GM23338 (cell line): ENCODE measurements at regions not wholly inside any gene's neighbourhood (a gene's known extent, or its start where the extent isn't known, plus 50 kb on each side); places are given as distances from the start of the nearest gene placed in this dataset.

Experiments
- ATAC-seq: fragments of 200-7000 bp; cut with Tn5 transposase; 3 replicates; pipeline ENCODE4 v1.9.1; 2020
- DNase-seq: peaks from one replicate; pipeline ENCODE4 v3.0.0-alpha.2; 2015; ENCODE audit warnings: low spot score
- H2AFZ ChIP-seq: fragments of 200-600 bp; sonication (generic); 2 replicates; pipeline ENCODE4 v1.8.0; 2016; ENCODE audit warnings: antibody characterized with exemption, mild to moderate bottlenecking, moderate library complexity
- H3F3A ChIP-seq: fragments of 200-600 bp; sonication (generic); replicated peaks from 2 replicates; pipeline ENCODE4 v1.8.0; 2017; ENCODE audit warnings: antibody characterized with exemption, mixed run types, low read depth
- H3K27ac ChIP-seq: fragments of 200-600 bp; sonication (generic); 2 replicates; pipeline ENCODE4 v1.6.1; 2016; ENCODE audit warnings: low read depth
- H3K27me3 ChIP-seq: fragments of 200-600 bp; sonication (generic); 2 replicates; pipeline ENCODE4 v1.8.0; 2016; ENCODE audit warnings: mild to moderate bottlenecking, mixed run types, moderate library complexity; ENCODE audit not compliant: insufficient read depth
- H3K36me3 ChIP-seq: fragments of 200-600 bp; sonication (generic); 2 replicates; pipeline ENCODE4 v1.8.0; 2016; ENCODE audit warnings: mild to moderate bottlenecking; ENCODE audit not compliant: insufficient read depth
- H3K4me1 ChIP-seq: fragments of 200-600 bp; sonication (generic); 2 replicates; pipeline ENCODE4 v1.8.0; 2016; ENCODE audit warnings: mild to moderate bottlenecking, moderate library complexity; ENCODE audit not compliant: insufficient read depth
- H3K4me2 ChIP-seq: fragments of 200-600 bp; sonication (generic); 2 replicates; pipeline ENCODE4 v1.7.1; 2017; ENCODE audit warnings: mixed run types
- H3K4me3 ChIP-seq: fragments of 200-600 bp; sonication (generic); 2 replicates; pipeline ENCODE4 v1.6.1; 2016; ENCODE audit warnings: mixed run types
- H3K79me2 ChIP-seq: fragments of 200-600 bp; sonication (generic); replicated peaks from 2 replicates; pipeline ENCODE4 v1.8.0; 2017; ENCODE audit warnings: mild to moderate bottlenecking; ENCODE audit not compliant: insufficient read depth
- H3K9me2 ChIP-seq: fragments of 200-600 bp; sonication (generic); 2 replicates; pipeline ENCODE4 v1.8.0; 2017; ENCODE audit not compliant: insufficient read depth
- H4K20me1 ChIP-seq: fragments of 200-600 bp; sonication (generic); replicated peaks from 2 replicates; pipeline ENCODE4 v1.8.0; 2017; ENCODE audit warnings: mild to moderate bottlenecking; ENCODE audit not compliant: insufficient read depth
- H3K27ac Mint-ChIP-seq: 2 replicates; pipeline ENCODE4 v1.8.0; 2020; ENCODE audit warnings: inconsistent platforms, mild to moderate bottlenecking, moderate library complexity, mixed read lengths
- H3K27me3 Mint-ChIP-seq: 3 replicates; pipeline ENCODE4 v1.8.0; 2022; ENCODE audit warnings: low read depth, mild to moderate bottlenecking, moderate library complexity, mixed read lengths, inconsistent platforms; ENCODE audit not compliant: insufficient read depth, poor library complexity
- H3K36me3 Mint-ChIP-seq: 3 replicates; pipeline ENCODE4 v1.8.0; 2021; ENCODE audit warnings: low read depth, mild to moderate bottlenecking, inconsistent platforms, moderate library complexity, mixed read lengths
- H3K4me1 Mint-ChIP-seq: 3 replicates; pipeline ENCODE4 v1.8.0; 2020; ENCODE audit warnings: mild to moderate bottlenecking, inconsistent platforms, mixed read lengths
- H3K4me3 Mint-ChIP-seq: 3 replicates; pipeline ENCODE4 v1.8.0; 2021; ENCODE audit warnings: moderate library complexity, mild to moderate bottlenecking, inconsistent platforms, mixed read lengths
- H3K9me3 Mint-ChIP-seq: 3 replicates; pipeline ENCODE4 v1.8.0; 2020; ENCODE audit warnings: moderate library complexity, mild to moderate bottlenecking, inconsistent platforms, mixed read lengths
- CREB1 ChIP-seq: fragments of 250-450 bp; sonication (Bioruptor Pico); IDR thresholded peaks from 2 replicates; pipeline ENCODE4 v1.5.0; 2020; ENCODE audit warnings: low read depth, mild to moderate bottlenecking, moderate library complexity
- CTCF ChIP-seq, 2 experiments: fragments of 200-600 bp in 1 of 2; sonication (generic) in 1 of 2; conservative IDR thresholded peaks; 2 replicates each; pipeline versions ENCODE4 v1.5.1 to v1.6.1; 2016 to 2017; ENCODE audit warnings: antibody characterized with exemption in 2 of 2, low read depth in 2 of 2, mild to moderate bottlenecking in 2 of 2, moderate library complexity in 1 of 2
- ETS1 ChIP-seq: IDR thresholded peaks from 2 replicates; pipeline ENCODE4 v1.6.1; 2016; ENCODE audit warnings: antibody characterized with exemption
- EZH2phosphoT487 ChIP-seq: fragments of 200-600 bp; sonication (generic); IDR thresholded peaks from one replicate; pipeline ENCODE4 v1.8.1; 2018; ENCODE audit warnings: antibody characterized with exemption; ENCODE audit not compliant: unreplicated experiment
- JUNB ChIP-seq: IDR thresholded peaks from one replicate; pipeline ENCODE4 v1.6.1; 2016; ENCODE audit warnings: antibody characterized with exemption; ENCODE audit not compliant: unreplicated experiment
- POLR2AphosphoS5 ChIP-seq: IDR thresholded peaks from 2 replicates; pipeline ENCODE4 v1.6.1; 2016; ENCODE audit warnings: antibody characterized with exemption, low read depth
- STAT1 ChIP-seq: IDR thresholded peaks from one replicate; pipeline ENCODE4 v1.6.1; 2016; ENCODE audit warnings: antibody characterized with exemption; ENCODE audit not compliant: unreplicated experiment
- ZNF114 ChIP-seq: fragments of 250-450 bp; sonication (Bioruptor Pico); IDR thresholded peaks from 2 replicates; pipeline ENCODE4 v1.5.0; 2020; ENCODE audit warnings: mild to moderate bottlenecking, moderate library complexity
- ZNF331 ChIP-seq: fragments of 250-450 bp; sonication (Bioruptor Pico); IDR thresholded peaks from 2 replicates; pipeline ENCODE4 v1.5.0; 2020; ENCODE audit warnings: low read depth, mild to moderate bottlenecking, moderate library complexity
- TF ChIP-seq, protein P1 (sequence below): IDR thresholded peaks from one replicate; pipeline ENCODE4 v1.6.1; 2018; ENCODE audit warnings: antibody characterized with exemption; ENCODE audit not compliant: unreplicated experiment

- TF ChIP-seq JUNB (no peak), ZNF331 (CRISPR knock-in tag) (no peak), ETS1 (no peak), ZNF114 (no peak), CTCF (conservative IDR thresholded peaks at IDR 0.05; ENCODE audit: low read depth in 2 of 2) (no peak), CREB1 (no peak), STAT1 (no peak), EZH2phosphoT487 (no peak)
- TF ChIP-seq, protein P1, sequence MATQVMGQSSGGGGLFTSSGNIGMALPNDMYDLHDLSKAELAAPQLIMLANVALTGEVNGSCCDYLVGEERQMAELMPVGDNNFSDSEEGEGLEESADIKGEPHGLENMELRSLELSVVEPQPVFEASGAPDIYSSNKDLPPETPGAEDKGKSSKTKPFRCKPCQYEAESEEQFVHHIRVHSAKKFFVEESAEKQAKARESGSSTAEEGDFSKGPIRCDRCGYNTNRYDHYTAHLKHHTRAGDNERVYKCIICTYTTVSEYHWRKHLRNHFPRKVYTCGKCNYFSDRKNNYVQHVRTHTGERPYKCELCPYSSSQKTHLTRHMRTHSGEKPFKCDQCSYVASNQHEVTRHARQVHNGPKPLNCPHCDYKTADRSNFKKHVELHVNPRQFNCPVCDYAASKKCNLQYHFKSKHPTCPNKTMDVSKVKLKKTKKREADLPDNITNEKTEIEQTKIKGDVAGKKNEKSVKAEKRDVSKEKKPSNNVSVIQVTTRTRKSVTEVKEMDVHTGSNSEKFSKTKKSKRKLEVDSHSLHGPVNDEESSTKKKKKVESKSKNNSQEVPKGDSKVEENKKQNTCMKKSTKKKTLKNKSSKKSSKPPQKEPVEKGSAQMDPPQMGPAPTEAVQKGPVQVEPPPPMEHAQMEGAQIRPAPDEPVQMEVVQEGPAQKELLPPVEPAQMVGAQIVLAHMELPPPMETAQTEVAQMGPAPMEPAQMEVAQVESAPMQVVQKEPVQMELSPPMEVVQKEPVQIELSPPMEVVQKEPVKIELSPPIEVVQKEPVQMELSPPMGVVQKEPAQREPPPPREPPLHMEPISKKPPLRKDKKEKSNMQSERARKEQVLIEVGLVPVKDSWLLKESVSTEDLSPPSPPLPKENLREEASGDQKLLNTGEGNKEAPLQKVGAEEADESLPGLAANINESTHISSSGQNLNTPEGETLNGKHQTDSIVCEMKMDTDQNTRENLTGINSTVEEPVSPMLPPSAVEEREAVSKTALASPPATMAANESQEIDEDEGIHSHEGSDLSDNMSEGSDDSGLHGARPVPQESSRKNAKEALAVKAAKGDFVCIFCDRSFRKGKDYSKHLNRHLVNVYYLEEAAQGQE: no peak
Measured at GRCh38 chr1:88317396-88317795, 366.7 kb upstream of the PKN2 start (continued).

GRCh38 chr1:88318740-88319139 is 365.3 kb upstream of the PKN2 start:
- DNase-seq (no peak), ATAC-seq (no peak)
- H3K79me2 ChIP-seq: no peaks in the 10 kb centered on the region
- Mint-ChIP-seq H3K36me3 (no peaks in the 10 kb centered on the region), H3K4me1 (no peaks in the 10 kb centered on the region), H3K27me3 (peaks cover 2% of the 10 kb centered on the region), H3K27ac (no peak overlapping the region), H3K4me3 (no peak overlapping the region), H3K9me3 (no peaks in the 10 kb centered on the region)
- no peak for TF ChIP-seq POLR2AphosphoS5
- H3K4me3 ChIP-seq: no peak overlapping the region
- H3K9me2 ChIP-seq: peaks cover 6% of the 10 kb centered on the region
- no peak overlapping the region for H3K27ac ChIP-seq
- no peak overlapping the region for H3K4me2 ChIP-seq
- no peaks in the 10 kb centered on the region for H3K27me3 ChIP-seq
- no peaks in the 10 kb centered on the region for H3K4me1 ChIP-seq
- no peaks in the 10 kb centered on the region for H4K20me1 ChIP-seq
- no peaks in the 10 kb centered on the region for H3K36me3 ChIP-seq
- H2AFZ ChIP-seq: no peak overlapping the region
- no peaks in the 10 kb centered on the region for H3F3A ChIP-seq
